ENCODE measurements at regions not wholly inside any gene's neighbourhood (a gene's known extent, or its start where the extent isn't known, plus 50 kb on each side); places are given as distances from the start of the nearest gene placed in this dataset.
"Not testable (repeated sequence)": the region's sequence is repeated elsewhere in the genome, so short reads cannot be mapped to it uniquely, and the experiment has no call there.

DNA sequence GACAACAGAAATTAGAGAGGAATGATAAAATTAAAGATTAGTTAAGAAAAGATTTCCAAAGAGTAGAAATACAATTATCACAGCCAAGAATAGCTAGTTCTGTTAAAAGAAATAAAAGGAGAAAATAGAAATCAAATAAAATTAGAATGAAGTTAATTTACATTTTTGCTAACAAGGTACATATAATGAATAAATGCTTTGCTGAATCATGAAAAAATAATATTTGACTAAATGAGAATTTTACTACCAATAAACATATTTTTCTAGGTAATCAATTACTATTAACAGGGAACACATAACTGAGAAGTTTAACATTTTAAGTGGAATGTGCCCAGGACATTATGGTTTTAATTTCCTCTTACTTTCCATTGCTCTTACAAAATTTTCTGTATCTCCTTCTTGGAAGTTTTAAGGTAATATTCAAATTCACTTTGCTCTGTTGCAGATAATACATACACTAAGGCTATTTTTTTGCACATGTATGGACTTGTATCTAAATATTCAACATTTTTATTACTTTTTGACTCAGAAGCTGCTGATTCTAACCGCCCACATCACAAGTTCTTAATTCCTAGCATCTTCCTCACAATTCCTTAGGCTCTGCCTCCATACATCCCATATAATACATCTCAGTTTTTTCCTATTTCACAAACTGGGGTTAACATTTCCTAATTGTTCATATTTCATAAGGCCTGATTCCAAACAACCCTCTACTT, 870.7 kb upstream of the INTU start:
- DNase-seq (ENCODE audit: low read depth in 2 of 2) = no peak

DNA sequence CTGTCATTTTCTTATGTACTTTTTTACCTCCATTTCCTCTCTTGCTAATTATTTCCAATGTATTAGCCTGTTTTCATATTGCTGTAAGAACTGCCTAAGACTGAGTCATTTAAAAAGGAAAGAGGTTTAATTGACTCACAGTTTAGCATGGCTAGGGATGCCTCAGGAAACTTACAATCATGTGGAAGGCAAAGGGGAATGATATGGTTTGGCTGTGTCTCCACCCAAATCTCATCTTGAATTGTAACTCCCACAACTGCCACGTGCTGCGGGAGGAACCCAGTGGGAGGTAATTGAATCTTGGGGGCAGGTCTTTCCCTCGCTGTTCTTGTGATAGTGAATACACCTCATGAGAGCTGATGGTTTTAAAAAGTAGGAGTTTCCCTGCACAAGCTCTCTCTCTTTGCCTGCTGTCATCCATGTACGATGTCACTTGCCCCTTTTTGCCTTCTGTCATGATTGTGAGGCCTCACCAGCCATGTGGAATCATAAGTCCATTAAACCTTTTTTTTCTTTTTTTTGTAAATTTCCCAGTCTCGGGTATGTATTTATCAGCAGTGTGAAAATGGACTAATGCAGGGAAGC, 870.0 kb upstream of the INTU start:
- no peak for DNase-seq (ENCODE audit: low read depth in 2 of 2)

DNA sequence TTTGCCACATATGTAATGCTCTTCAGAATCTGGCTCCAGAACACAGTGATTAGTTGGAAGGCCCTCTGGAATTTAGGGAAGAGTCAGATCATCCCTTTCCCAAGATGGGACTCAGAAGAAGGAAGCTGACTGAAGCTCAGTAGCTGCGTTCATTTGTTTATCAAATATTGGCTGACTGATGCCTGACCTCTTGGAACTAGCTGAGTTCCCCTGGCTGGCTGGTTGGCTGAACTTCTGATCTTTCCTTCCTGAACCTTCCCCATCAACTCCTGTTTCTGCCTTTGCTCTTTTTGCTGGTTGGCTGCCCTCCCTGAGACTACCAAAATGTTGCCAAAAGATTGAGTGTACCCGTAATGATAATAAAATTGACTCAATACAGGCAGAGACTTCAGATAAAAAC, 866.5 kb upstream of the INTU start:
- DNase-seq (ENCODE audit: low read depth in 2 of 2) = peak; percentile 79 to 92

DNA sequence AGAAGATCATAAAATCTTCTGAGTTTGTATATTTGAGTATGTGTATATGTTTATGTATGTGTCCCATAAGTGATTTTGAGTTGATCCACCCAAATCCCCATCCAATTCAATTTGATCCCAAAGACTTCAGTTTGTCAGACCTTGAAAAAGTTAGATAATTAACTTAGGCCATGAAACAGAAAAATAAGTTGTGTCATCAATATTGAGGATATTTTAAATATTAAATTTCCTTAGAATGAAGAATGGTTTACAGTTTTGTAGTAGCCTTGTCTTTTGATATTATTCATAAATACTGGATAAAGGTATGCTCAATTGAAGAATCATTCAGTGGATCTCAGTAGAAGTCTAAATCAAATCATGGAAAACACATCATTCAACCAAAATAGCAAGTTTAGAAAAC, 864.4 kb upstream of the INTU start:
- DNase-seq (ENCODE audit: low read depth in 2 of 2) = no peak

DNA sequence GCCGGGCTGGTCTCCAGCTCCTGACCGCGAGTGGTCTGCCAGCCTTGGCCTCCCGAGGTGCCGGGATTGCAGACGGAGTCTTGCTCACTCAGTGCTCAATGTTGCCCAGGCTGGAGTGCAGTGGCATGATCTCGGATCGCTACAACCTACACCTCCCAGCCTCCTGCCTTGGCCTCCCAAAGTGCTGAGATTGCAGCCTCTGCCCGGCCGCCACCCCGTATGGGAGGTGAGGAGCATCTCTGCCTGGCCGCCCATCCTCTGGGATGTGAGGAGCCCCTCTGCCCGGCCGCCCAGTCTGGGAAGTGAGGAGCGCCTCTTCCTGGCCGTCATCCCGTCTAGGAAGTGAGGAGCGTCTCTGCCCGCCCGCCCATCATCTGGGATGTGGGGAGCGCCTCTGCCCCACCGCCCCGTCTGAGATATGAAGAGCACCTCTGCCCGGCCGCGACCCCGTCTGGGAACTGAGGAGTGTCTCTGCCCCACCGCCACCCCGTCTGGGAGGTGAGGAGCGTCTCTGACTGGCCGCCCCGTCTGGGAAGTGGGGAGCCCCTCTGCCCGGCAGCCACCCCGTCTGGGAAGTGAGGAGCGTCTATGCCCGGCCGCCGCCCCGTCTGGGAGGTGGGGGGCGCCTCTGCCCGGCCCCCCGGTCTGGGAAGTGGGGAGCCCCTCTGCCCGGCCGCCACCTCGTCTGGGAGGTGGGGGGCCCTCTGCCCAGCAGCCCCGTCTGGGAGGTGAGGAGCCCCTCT, 861.8 kb upstream of the INTU start:
- not testable (repeated sequence) for DNase-seq (ENCODE audit: low read depth in 2 of 2)

DNA sequence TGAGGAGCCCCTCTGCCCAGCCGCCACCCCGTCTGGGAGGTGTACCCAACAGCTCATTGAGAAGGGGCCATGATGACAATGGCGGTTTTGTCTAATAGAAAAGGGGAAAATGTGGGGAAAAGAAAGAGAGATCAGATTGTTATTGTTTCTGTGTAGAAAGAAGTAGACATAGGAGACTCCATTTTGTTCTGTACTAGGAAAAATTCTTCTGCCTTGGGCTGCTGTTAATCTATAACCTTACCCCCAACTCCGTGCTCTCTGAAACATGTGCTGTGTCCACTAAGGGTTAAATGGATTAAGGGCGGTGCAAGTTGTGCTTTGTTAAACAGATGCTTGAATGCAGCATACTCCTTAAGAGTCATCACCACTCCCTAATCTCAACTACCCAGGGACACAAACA, 861.1 kb upstream of the INTU start:
- DNase-seq (ENCODE audit: low read depth in 2 of 2) = not testable (repeated sequence)

DNA sequence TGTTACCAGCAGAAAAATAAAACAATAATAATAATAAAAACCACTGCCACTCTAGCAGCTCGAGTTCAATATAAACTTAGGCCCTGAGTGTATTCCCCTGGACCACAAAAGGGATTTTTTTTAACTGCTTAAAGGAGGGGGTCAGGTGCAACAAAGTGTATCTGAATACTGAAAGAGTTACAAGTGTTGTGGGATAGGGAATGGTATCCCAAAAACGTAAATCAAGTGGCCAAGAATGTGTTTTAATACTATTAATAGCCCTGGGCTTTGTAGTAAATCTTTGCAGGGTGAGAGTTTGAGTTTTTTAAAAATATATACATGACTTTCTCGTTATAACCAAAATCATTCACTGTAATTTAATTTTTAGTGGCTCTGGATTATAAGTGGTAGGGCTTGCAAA, 860.1 kb upstream of the INTU start:
- DNase-seq (ENCODE audit: low read depth in 2 of 2) = no peak

DNA sequence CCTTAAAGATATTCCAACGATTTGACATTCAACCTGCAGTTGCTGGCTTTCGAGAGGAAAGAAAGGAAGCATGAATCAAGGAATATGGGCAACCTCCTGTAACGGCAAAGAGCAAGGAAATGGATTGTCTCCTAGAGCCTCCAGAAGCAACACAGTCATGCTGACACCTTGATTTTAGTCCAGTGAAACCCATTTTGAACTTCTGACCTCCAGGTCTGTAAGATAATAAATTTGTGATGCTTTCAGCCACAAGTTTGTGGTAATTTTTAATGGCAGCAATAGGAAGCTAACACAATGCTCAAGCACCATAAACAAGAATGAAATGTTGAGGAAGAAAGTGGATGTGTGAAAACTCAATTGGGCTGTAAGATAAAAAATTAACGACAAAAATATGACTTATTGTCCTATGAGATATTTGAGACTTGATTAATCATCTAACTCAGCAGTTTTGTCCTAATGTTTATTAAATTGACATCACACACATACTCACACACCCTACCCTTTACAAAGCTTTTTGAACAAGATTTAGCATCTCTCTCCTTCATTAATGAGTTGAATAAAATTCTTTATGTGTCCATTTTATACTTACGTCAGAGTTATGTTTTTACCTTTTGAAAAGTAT, 857.2 kb upstream of the INTU start:
- peak in 1 of 2 donors; percentile 8 for DNase-seq (ENCODE audit: low read depth in 2 of 2)

DNA sequence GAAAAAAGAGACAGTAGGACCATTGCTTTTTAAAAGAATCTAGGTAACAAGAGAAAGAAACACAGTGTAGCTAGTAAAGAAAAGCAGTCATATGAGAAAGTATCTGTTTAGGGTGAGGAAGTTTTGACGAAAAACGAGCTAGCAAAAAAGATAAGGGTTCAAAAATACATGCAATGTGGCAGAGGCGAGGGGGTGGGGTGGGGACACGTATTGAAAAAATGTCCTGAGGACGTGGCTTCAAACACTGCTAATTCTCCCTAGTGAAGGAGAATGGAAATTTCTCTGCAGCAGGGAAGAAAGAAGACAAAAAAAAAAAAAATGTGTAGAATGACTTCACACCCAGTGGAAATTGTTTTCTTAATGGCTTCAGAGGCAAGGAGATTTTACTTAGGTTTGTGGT, 856.4 kb upstream of the INTU start:
- no peak for DNase-seq (ENCODE audit: low read depth in 2 of 2)

DNA sequence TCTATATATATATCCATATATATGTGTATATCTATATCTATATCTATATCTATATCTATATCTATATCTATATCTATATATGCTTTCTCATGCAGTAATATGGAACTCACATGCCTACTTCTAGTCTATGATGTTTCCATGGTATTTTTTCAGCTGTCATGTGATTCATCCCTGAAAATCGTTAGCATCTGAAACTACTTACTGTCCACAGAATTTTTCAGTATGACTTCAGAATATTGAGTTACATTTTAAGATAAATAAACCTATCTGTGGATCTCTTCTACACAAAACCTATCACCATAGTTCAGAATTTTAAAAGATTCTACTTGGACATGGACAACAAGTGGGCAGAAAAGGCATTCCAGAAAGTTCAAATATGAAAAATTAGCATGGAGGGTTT, 855.1 kb upstream of the INTU start:
- peak in 1 of 2 donors; percentile 21 for DNase-seq (ENCODE audit: low read depth in 2 of 2)

DNA sequence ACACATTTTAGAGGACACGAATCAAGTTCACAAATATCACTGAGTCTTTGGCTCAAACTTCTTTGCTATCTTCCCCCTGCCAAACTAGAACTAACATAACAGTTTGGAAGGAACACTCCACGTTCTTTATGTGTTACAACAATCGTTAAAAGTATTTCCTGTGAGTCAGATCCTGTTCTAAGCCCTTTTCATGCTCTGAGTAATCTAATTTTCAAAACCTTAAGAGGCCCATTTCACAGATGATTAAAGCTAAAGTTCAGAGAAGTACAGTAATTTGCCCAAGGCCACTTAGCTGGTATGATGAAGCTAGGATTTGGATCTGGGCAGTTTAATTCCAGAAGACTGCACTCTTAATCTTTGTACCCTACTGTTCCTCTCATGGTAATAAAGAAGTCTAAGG, 854.4 kb upstream of the INTU start:
- peak; percentile 7 to 71 for DNase-seq (ENCODE audit: low read depth in 2 of 2)

DNA sequence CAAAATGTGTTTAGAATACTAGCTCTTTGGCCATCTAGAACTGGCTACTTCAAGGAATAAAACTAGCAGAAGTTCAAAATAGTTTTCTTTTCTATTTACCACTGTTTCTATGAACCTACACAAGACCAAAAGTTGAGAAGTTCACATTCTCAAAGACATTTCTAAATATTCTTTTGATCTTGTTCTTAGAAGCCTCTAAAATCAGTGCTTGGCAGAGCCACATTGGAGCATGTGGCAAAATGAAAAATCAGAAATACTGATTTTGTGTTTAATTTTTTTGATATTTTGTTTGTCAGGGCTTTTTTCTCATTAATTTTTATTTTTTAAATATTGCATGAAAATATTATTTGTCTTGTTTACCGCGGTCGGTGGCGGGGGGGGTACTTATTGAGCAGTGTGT, 853.8 kb upstream of the INTU start:
- DNase-seq (ENCODE audit: low read depth in 2 of 2) = no peak

DNA sequence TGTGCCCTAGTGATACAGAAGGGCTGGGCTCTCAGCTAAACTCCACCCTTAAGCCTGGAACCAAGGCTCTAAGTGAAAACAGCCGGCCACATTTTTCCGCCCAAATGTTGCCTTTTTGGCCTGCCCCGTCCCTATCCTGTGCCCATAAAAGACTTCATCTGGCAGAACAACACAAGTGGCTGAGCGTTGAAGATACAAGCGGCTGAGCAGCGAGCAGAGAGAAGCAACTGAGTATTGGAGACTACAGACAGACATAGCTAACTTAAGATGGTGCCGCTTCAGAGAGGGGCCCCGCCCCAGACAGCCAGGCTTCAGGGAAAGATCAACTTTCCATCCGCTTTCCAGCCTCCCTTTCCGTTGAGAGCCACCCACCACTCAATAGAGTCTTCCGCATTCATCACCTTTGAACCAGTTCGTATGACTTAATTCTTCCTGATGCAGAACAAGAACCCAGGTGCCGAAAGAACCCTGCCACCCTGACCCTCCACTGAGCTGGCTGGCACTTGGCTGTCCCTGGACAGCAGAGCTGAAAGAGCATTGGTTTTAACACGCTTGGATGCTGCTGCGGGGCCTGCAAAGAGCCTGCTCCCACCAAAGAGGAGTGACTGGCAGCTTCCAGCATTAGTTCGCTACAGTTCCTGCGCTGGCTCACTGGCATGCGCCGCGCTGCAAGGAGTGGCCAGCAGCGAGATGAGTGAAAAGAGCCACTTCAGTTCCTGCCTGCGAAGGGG, 853.2 kb upstream of the INTU start:
- DNase-seq (ENCODE audit: low read depth in 2 of 2) = no peak

DNA sequence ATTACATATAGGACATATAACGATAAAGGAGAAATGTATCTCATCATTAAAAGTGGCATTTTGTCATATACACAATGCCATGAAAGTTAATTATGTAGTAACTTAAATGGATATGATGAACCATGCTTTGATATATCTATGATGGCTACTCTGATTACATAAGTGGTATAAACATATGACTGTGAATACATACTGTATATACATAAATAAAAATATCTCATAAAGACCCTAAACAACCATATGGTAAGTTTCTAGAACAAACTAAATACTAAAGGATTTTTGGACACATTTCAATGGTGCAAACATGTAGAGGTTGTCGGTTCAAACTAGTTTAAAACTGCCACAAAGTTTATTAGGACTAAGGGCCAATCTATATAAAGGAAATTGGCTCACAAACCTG, 849.6 kb upstream of the INTU start:
- DNase-seq (ENCODE audit: low read depth in 2 of 2) = no peak

DNA sequence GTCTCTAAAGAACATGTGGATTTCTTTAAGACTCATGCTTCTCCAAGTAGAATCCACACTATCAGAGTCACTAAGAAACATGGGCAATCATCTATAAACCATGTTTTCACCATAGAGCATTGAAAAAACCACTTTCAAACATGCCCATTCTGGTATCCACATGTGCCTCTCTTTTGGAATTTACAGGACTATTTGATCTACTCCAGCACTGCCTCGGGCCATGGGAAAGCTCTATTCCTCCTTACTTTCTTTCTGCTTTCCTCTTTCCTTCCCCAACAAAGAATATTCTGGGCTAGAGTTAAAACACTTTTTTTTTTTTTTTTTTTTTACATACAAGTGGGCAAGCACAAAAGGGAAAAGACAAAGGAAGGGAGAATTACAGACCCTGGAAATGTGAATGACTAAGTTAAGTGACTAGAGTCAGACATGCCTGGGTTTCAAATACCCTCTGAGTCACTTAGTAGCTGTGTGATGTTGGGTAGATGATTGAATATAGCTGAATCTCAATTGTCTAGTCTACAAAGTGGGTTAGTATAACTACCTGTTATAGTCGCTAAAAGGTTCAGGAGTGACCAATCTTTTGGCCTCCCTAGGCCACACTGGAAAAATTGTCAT, 847.7 kb upstream of the INTU start:
- DNase-seq (ENCODE audit: low read depth in 2 of 2) = no peak

DNA sequence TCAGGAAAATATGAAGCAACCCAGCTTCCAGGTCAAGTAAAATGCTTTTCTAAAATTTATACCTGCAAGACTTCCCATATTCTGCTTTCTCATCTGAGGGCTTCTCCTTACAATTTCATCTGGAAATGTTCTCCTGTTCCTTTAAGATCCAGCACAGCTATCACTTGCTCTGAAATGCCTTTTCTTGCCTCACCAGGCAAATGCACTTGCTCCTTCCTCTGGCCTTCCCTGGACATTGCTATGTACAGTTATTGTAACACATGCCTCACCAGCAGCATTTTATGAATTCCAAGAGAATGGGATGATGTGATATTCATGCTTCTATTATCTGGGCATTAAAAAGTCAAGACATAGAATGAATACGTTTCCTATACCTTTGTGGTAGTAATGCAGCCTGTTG, 842.1 kb upstream of the INTU start:
- DNase-seq (ENCODE audit: low read depth in 2 of 2) = no peak

DNA sequence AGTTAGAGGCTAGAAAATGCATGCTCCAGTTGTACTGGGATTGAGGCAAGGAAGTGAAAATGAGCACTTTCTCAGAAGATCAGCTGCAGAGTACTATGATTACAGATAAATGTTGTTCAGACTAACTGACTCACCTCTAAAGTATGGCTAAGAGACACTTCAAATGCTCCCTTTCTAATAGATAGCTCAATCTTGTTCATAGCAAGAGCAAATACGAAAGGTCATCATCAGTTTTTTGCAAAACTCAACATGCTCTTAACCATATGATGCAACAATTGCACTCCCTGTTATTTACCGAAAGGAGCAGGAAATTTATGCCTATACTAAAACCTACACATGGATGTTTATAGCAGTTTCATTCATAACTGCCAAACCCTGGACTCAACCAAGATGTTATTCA, 838.4 kb upstream of the INTU start:
- no peak for DNase-seq (ENCODE audit: low read depth in 2 of 2)

DNA sequence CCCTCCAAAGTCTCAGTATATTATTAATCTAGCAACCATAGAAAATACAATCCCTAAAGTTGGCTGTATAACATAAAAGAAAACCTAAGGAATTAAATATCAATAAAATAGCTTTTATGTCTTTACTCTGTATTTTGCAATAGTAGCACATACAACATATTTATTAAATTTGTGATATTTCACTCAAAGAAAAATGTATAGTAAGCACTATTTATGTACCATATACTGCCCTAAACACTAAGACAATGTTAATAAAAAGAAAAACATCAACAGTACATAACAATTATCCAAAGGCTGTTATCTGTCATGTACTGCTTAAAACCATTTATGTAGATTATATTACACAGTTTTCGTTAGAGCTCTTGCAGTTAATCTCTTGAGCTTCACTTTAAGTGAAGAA, 834.5 kb upstream of the INTU start:
- no peak for DNase-seq (ENCODE audit: low read depth in 2 of 2)

DNA sequence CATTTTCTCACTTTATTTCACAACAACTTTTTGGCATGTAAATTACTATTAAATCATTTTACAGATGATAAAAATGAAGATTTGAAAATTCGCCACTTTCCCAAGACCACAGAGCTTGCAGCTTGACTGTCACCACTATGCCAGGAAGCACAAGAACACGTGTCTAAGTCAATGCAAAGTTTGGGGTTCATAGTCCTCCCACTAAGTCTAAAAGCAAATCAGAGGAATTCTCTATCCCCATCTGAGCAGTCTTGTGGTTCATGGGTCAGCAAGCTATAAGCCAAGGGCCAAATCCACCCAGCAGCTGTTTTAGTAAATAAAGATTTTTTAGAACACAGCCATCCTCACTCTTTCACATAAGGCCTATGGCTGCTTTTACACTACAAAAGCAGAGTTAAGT, 833.3 kb upstream of the INTU start:
- DNase-seq (ENCODE audit: low read depth in 2 of 2) = no peak

DNA sequence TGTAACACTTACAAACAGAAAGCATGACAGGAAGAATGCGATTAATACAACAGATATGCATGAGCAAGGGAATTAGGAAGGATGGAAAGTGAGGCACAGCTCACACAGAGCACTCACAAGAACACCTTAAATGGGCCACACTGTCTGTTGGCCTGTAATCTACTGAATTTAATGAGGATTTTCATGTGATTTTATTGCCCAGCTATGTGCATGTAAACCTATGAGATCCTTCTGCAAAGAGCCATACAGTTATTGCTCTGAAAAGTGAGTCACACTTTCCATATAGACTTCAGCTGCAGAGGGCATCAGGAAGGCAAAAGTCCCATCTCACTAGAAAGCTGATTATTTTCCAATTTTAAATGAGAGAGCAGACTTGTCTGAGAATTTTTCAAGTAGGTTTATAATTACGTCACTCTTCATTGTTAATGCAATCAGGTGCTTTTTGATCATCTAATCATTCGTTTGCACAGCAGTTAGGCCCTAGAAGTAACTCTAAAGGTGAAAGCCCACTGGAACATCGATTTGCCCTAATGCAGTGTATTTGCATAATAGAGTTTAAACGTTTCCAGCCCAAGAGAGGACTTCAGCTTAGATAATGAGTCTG, 832.7 kb upstream of the INTU start:
- peak in 1 of 2 donors; percentile 5 for DNase-seq (ENCODE audit: low read depth in 2 of 2)

DNA sequence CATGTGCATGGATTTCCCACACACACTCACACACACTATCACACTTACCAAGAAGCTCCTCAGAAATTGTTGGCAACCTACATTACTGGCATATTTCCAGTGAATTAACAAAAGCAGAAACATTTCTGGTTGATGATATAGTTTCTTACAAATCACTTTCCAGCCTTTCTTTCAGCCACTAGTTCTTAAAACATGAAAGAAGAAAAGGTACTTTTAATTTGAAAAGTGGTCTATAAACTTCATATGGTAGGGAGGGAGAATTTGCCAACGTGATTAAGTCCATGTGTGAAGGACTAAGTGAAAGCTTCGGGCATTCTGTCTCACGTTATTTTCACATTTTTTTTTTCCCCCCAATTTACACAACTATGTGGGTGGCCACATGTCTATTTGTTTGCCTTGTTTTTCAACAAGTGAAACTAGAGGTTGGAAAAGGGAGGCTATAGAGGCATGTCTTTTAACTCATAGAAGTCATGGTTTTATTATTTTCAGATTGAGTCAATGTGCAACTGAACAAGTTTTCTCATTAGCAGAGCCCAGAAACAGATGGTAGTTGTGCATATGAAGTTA, 832.1 kb upstream of the INTU start:
- DNase-seq (ENCODE audit: low read depth in 2 of 2) = no peak

Measured in dermis microvascular lymphatic vessel endothelial cell (primary cell).